Upper lobe of left lung (tissue), 4 donors: ENCODE measurements at regions not wholly inside any gene's neighbourhood (a gene's known extent, or its start where the extent isn't known, plus 50 kb on each side); places are given as distances from the start of the nearest gene placed in this dataset.

Source experiments
- EP300 ChIP-seq, 4 donors: sonication (generic); formaldehyde crosslinking; IDR thresholded peaks; one replicate each; pipeline ENCODE4 v1.5.1; 2017; ENCODE audit warnings: antibody characterized with exemption in 4 of 4, control low read depth in 2 of 4
- POLR2A ChIP-seq, 4 donors: fragments of 450-650 bp; IDR thresholded peaks; one replicate each; pipeline ENCODE4 v1.5.1; 2016 to 2017; ENCODE audit warnings: antibody characterized with exemption in 4 of 4, mild to moderate bottlenecking in 2 of 4
- POLR2AphosphoS5 ChIP-seq, 2 donors: sonication (generic); formaldehyde crosslinking; IDR thresholded peaks; one replicate each; pipeline ENCODE4 v1.5.1; 2017; ENCODE audit warnings: antibody characterized with exemption in 2 of 2
- TF ChIP-seq, protein P1 (sequence below), 6 experiments: fragments of 450-650 bp in 4 of 6; fragments of 200-600 bp in 2 of 6; sonication (generic) in 2 of 6; IDR thresholded peaks; one replicate each; pipeline ENCODE4 v1.5.1; 2016 to 2019; ENCODE audit warnings: antibody characterized with exemption in 6 of 6

DNA sequence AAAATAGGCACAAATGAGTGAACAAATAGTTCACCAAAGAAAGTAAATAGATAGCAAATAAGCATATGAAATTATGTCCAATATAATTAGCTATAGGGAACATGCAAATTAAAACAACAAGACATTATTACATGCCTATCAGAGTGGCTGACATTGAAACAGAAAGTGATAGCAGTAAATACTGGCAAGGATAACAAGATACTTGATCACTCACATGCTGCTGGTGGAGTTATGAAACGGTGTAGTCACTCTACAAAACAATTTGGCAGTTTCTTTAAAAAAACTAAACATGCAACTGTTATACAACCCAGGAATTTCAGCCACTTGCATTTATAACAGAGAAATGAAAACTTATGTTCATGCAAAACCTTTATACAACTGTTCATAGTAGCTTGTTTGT, 439.2 kb upstream of the ACVR2A start:
- no peak for TF ChIP-seq POLR2A (IDR thresholded peaks at IDR 0.05)
- TF ChIP-seq, protein P1, sequence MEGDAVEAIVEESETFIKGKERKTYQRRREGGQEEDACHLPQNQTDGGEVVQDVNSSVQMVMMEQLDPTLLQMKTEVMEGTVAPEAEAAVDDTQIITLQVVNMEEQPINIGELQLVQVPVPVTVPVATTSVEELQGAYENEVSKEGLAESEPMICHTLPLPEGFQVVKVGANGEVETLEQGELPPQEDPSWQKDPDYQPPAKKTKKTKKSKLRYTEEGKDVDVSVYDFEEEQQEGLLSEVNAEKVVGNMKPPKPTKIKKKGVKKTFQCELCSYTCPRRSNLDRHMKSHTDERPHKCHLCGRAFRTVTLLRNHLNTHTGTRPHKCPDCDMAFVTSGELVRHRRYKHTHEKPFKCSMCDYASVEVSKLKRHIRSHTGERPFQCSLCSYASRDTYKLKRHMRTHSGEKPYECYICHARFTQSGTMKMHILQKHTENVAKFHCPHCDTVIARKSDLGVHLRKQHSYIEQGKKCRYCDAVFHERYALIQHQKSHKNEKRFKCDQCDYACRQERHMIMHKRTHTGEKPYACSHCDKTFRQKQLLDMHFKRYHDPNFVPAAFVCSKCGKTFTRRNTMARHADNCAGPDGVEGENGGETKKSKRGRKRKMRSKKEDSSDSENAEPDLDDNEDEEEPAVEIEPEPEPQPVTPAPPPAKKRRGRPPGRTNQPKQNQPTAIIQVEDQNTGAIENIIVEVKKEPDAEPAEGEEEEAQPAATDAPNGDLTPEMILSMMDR (IDR thresholded peaks at IDR 0.05), result no peak
- TF ChIP-seq POLR2AphosphoS5 (IDR thresholded peaks at IDR 0.05), result no peak
- no peak for TF ChIP-seq EP300 (IDR thresholded peaks at IDR 0.05)
